Stimulated activated CD4-positive, alpha-beta T cell treated with anti-CD3 and anti-CD28 coated beads, Interleukin-12 subunit alpha, Interleukin-12 subunit beta, amount 100 ng/mL, for 4 hours (primary cell): ENCODE measurements at regions not wholly inside any gene's neighbourhood (a gene's known extent, or its start where the extent isn't known, plus 50 kb on each side); places are given as distances from the start of the nearest gene placed in this dataset.
"Not testable (repeated sequence)": the region's sequence is repeated elsewhere in the genome, so short reads cannot be mapped to it uniquely, and the experiment has no call there.

Experiments used
- DNase-seq: peaks from one replicate; pipeline ENCODE4 v3.0.0-alpha.2; 2020

- no peak for DNase-seq
These were observed 121.1 kb downstream of the PDCD6IP start for GRCh38 chr3:33919312-33920120.

DNA sequence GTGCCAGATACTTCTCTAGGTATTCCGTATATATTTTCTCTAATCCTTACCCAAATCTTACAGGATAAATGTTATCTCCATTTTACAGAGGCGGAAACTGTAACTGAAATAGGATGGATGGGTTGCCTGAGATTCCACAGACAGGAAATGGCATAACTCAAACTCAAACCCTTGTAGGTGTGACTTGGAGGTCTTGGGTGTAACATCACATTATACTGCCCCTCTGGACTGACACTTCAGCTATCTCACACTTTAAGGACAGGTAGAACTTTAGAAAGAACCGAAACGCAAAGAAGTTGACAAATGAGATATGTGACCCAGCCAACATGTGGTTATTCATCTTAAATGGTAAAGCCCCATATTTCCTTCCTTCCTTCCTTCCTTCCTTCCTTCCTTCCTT is 122.1 kb downstream of the PDCD6IP start:
- DNase-seq = no peak

DNA sequence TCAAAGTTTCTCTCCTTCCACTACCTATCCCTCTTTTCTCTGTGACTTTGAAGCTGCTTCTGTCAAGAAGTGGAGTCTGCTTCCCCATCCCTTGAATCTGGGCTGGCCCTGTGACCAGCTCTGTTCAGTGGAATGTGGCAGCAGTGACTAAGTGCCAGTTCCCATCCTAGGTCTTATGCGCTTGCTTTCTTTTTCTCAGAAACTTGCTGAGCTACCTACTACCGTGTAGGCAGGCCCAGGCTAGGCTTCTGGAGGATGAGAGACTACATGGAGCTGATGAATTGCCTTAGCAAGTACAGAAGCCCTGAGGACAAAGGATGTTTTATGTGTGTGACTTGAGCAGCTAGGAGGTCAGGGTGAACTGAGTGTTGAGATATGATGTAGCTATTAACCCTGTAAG is 123.2 kb downstream of the PDCD6IP start:
- no peak for DNase-seq

- no peak for DNase-seq
These were observed 128.7 kb downstream of the PDCD6IP start for GRCh38 chr3:33926998-33927605.

- no peak for DNase-seq
These were observed 131.4 kb downstream of the PDCD6IP start for GRCh38 chr3:33929813-33930212.

DNA sequence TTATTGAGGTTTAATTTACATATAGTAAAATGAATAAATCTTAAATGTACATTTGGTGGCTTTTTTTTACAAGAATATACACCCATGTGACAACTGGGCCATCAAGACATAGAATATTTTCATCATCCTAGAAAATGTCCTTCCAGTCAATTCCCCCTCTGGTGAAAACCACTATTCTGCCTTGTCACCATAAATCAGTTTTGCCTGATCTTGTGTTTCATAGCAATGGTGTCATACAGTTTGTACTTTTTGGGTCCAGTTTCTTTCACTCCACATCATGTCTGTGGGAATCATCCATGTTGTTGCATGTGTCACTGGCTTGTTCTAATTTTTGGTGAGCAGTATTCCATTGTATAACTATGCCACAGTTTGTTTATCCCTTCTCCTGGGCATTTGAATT is 133.1 kb downstream of the PDCD6IP start:
- no peak for DNase-seq

- no peak for DNase-seq
These were observed 133.8 kb downstream of the PDCD6IP start for GRCh38 chr3:33932010-33932764.

DNA sequence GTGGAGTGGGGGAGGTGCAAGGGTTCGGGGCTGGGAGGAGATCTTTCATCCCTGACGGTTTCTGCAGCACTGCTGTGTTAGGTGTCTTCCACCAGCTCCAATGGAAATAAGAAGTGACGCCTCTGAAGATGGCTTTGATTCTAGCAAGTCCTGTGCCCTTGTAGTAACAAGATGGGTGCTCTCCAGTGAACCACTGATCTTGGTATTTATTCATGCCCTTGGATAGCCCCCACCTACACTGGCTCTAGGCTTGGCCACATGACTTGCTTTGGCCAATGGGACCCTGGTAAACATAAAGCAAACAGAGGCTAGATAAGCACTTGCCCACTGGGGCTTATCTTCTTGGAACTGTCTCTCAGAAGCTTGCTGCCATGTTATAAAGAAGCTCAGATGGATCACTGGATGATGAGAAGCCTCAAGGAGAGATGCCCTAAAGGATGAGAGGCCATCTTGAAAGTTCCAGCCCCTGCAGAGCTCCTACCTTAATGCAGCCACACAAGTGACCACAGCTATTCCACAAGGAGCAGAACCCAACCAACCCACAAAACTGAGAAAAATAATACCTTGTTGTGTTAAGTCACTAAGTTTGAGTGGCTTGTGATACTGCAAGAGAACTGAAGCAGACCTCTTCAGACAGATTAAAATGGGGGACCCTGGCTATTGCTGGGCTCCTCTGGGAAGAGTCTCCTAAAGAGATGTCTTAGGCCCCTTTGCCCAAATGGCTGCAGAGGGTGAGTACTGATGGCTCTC is 137.9 kb downstream of the PDCD6IP start:
- DNase-seq = no peak

- no peak for DNase-seq
These were observed 138.6 kb downstream of the PDCD6IP start for GRCh38 chr3:33936921-33937525.

DNA sequence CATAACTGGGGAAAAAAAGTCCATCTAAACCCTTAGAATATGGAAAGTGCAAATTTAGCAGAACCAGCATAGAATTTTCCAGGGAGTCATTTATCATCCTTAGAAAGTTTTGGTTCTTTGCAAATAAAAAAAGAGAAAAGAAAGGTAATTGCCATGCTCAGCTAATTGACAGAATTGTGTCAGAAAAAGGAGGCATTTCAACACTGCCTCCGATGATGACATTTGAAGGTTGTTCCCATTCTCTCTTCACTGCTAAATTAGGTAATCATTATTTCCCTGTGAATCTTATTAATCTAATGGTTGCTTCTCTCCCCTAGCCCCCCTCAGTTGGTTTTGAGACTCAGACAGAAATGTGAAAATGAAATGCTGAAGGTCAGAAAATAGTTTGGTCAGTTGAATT is 139.2 kb downstream of the PDCD6IP start:
- no peak for DNase-seq

GRCh38 chr3:33940149-33940548 is 141.7 kb downstream of the PDCD6IP start:
- no peak for DNase-seq

- DNase-seq = no peak
These were observed 142.3 kb downstream of the PDCD6IP start for GRCh38 chr3:33940736-33941135.

DNA sequence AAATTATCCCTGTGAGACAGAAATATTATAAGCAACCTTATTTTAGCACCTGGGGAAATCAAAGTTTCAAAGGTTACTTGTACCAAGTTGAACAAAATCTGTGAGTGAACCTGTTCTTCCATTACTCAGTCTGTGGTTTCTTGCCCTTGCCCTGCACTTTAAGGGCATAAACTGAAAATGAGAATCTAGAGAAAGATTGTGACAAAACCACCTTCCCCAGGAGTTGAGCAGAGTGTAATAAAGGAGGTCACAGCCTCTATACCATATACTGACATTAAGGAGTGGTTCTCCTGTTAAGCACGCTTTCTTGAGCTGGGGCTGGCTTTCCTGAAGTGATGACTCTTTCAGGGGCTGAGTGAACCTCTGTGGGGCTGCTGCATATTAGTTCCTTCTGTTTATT is 143.4 kb downstream of the PDCD6IP start:
- no peak for DNase-seq

DNA sequence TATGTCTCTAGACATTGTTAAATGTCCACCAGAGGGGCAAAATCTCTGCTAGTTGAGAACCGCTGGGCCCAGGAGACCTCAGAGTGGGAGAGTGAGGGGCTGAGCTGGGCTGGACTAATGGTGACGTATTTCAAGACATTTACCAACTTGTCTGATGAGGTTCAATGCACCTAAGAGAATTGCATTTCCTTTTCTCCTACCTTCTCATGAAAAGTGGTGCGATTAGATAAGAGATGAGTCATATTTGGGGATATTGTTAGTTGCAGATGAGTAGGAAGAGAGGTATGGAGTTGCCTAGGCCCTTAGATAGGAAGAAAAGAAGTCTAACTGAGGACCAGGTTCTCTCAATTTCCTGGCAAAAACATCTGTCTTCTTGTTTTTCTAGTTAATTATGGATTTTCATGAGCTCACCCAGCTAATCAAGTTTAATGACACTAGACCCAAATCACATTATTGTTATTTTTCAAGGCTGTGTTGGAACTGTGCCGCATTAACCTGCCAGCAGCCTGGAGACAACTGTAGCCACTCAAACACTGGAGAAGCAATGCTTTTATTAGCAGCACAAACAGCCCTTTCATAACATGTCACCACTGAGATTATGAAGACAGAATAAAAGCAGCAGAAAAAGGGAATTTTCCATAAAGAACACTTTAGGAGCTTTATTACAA is 144.2 kb downstream of the PDCD6IP start:
- no peak for DNase-seq

DNA sequence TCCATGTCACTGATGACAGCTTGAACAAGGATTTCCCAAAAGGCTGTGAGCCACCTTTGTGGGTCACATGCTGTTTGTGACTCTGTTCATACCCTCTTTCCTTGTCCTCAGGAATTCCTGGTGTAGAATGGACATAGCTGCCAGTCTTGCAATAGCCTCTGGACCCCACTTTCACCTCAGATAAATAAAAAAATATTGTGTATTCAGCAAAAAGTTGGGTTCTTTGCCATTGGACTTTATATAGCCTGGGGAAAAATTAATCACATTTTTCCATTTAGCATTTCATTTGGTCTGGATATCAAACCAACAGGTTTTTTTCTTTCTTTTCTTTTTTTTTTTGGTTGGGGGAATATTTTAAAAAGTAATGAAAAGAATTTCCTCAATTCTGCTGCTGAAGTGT is 144.8 kb downstream of the PDCD6IP start:
- no peak for DNase-seq

DNA sequence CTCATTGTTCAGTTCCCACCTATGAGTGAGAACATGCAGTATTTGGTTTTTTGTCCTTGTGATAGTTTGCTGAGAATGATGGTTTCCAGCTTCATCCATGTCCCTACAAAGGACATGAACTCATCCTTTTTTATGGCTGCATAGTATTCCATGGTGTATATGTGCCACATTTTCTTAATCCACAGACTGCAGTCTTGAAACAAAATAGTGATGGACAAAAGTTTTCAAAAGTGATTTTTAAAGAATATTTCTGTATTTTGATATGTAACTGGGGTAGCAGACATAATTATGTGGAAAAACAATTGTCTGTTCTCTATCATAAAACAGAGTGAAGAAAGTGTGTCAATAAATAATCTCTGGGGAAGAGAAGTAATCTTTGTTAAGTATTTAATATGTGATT is 148.2 kb downstream of the PDCD6IP start:
- not testable (repeated sequence) for DNase-seq

- DNase-seq = no peak
These were observed 149.1 kb downstream of the PDCD6IP start for GRCh38 chr3:33947272-33948195.

DNA sequence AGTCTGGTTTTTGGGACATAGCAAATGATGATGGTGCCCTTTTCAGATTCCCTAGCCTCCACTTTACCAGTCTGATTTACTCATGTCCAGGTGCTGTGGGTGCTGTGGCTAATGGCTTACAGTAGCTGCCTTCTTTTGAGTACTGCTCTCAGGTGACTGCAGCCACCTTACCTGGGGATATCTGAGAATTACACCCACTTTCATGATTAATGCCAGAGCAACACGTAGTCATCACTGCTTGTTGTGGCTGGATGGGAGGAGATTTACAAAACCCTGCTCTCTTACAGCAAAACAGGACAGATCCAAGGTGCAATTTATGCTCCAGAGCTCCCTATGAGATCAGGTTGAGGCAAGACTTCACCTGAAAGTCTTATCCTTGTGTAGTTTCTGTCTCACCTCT is 150.6 kb downstream of the PDCD6IP start:
- DNase-seq = no peak

DNA sequence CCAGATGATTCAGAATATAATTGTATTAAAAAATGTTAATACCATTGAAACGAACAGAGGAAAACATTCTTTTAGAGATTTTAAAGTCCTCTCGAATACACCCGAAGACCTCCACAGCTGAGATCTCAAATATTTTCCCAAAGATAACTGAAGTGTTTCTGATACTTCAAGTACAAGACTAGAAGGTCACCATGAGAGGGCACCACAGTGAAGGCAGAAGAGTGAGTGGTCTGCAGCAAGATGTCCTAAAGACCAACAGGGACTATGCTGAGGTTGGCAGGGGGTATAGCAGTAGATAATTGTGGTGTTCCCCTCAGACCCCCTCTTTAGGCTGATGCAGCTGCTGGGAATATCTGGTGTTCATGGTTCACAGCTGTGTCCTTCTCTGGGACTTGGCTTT is 156.5 kb downstream of the PDCD6IP start:
- DNase-seq = no peak

GRCh38 chr3:33956206-33956605 is 157.8 kb downstream of the PDCD6IP start:
- no peak for DNase-seq

GRCh38 chr3:33956776-33957175 is 158.3 kb downstream of the PDCD6IP start:
- no peak for DNase-seq
